ENCODE measurements at regions not wholly inside any gene's neighbourhood (a gene's known extent, or its start where the extent isn't known, plus 50 kb on each side); places are given as distances from the start of the nearest gene placed in this dataset.
"Not testable (repeated sequence)": the region's sequence is repeated elsewhere in the genome, so short reads cannot be mapped to it uniquely, and the experiment has no call there.

- no peak overlapping the region for H3K27ac ChIP-seq
- TF ChIP-seq CTCF (IDR thresholded peaks at IDR 0.05) (no peak), ZFX (IDR thresholded peaks at IDR 0.05; ENCODE audit: borderline replicate concordance) (no peak)
These were observed 834.4 kb upstream of the SLC39A10 start for GRCh38 chr2:194822657-194823056.

- H3K27ac ChIP-seq: no peak overlapping the region
- TF ChIP-seq CTCF (IDR thresholded peaks at IDR 0.05) (no peak), ZFX (IDR thresholded peaks at IDR 0.05; ENCODE audit: borderline replicate concordance) (no peak)
These were observed 834.9 kb upstream of the SLC39A10 start for GRCh38 chr2:194822097-194822496.

- TF ChIP-seq ZFX (IDR thresholded peaks at IDR 0.05; ENCODE audit: borderline replicate concordance) (no peak), CTCF (IDR thresholded peaks at IDR 0.05) (peak; percentile 64)
- H3K27ac ChIP-seq: no peak overlapping the region
These were observed 837.7 kb upstream of the SLC39A10 start for GRCh38 chr2:194819367-194819766.

GRCh38 chr2:194815475-194815874, 841.6 kb upstream of the SLC39A10 start:
- TF ChIP-seq CTCF (IDR thresholded peaks at IDR 0.05) (no peak), ZFX (IDR thresholded peaks at IDR 0.05; ENCODE audit: borderline replicate concordance) (no peak)

GRCh38 chr2:194802589-194802988, 854.4 kb upstream of the SLC39A10 start:
- TF ChIP-seq CTCF (IDR thresholded peaks at IDR 0.05) (no peak), ZFX (IDR thresholded peaks at IDR 0.05; ENCODE audit: borderline replicate concordance) (no peak)
- no peak overlapping the region for H3K27ac ChIP-seq

More at GRCh38 chr2:194815475-194815874, 841.6 kb upstream of the SLC39A10 start:
- H3K27ac ChIP-seq: no peak overlapping the region

- H3K27ac ChIP-seq: not testable (repeated sequence)
These were observed 870.0 kb upstream of the SLC39A10 start for GRCh38 chr2:194787071-194787470.

GRCh38 chr2:194771394-194771793, 885.6 kb upstream of the SLC39A10 start:
- H3K27ac ChIP-seq: not testable (repeated sequence)

GRCh38 chr2:194769030-194769429, 888.0 kb upstream of the SLC39A10 start:
- H3K27ac ChIP-seq: no peak overlapping the region

More at GRCh38 chr2:194769030-194769429, 888.0 kb upstream of the SLC39A10 start:
- TF ChIP-seq CTCF (IDR thresholded peaks at IDR 0.05): no peak
- no peak for TF ChIP-seq ZFX (IDR thresholded peaks at IDR 0.05; ENCODE audit: borderline replicate concordance)

Measured in 22Rv1 (cell line).